H54 (cell line): ENCODE measurements at regions not wholly inside any gene's neighbourhood (a gene's known extent, or its start where the extent isn't known, plus 50 kb on each side); places are given as distances from the start of the nearest gene placed in this dataset.
A peak's percentile ranks its signal among the peaks of the same experiment; 100 is the strongest.

Source experiments
- DNase-seq: peaks from one replicate; pipeline ENCODE4 v3.0.0; 2011; ENCODE audit warnings: low spot score, mixed read lengths; ENCODE audit not compliant: insufficient read length
- FAIRE-seq: peaks from 3 replicates; lab custom pipeline; 2011; peaks lifted over from hg19 to GRCh38; lab: Jason Lieb, UNC
- POLR2A ChIP-seq: IDR thresholded peaks from 2 replicates; pipeline ENCODE4 v1.6.1; 2011; ENCODE audit warnings: low read depth, mild to moderate bottlenecking, low read length

- peak; percentile 19 for DNase-seq
- no peak for FAIRE-seq
- no peak for TF ChIP-seq POLR2A
Measured at GRCh38 chr12:38149395-38150073, 167.0 kb upstream of the ALG10B start.

- TF ChIP-seq POLR2A, result no peak
- FAIRE-seq (no peak), DNase-seq (no peak)
Measured at GRCh38 chr12:38151991-38152700, 164.4 kb upstream of the ALG10B start.

GRCh38 chr12:38152816-38153736 is 163.5 kb upstream of the ALG10B start:
- DNase-seq (no peak), FAIRE-seq (no peak)
- TF ChIP-seq POLR2A, result no peak

GRCh38 chr12:38153737-38154061 is 162.9 kb upstream of the ALG10B start:
- DNase-seq, result no peak
- TF ChIP-seq POLR2A, result no peak
- no peak for FAIRE-seq

GRCh38 chr12:38154096-38155019 is 162.2 kb upstream of the ALG10B start:
- DNase-seq, result no peak
- FAIRE-seq, result no peak
- TF ChIP-seq POLR2A, result no peak

GRCh38 chr12:38155020-38155395 is 161.6 kb upstream of the ALG10B start:
- FAIRE-seq, result no peak
- DNase-seq, result no peak
- no peak for TF ChIP-seq POLR2A

- no peak for DNase-seq
Measured at GRCh38 chr12:38155526-38156496, 160.8 kb upstream of the ALG10B start.

GRCh38 chr12:38156497-38157245 is 159.9 kb upstream of the ALG10B start:
- TF ChIP-seq POLR2A, result no peak
- DNase-seq (no peak), FAIRE-seq (no peak)

More at GRCh38 chr12:38155526-38156496, 160.8 kb upstream of the ALG10B start:
- TF ChIP-seq POLR2A, result no peak
- no peak for FAIRE-seq

GRCh38 chr12:38157274-38157932 is 159.2 kb upstream of the ALG10B start:
- no peak for TF ChIP-seq POLR2A
- FAIRE-seq, result no peak
- no peak for DNase-seq

GRCh38 chr12:38157933-38158401 is 158.6 kb upstream of the ALG10B start:
- TF ChIP-seq POLR2A, result no peak
- no peak for FAIRE-seq

GRCh38 chr12:38158428-38159091 is 158.0 kb upstream of the ALG10B start:
- no peak for DNase-seq
- FAIRE-seq, result no peak
- no peak for TF ChIP-seq POLR2A

More at GRCh38 chr12:38157933-38158401, 158.6 kb upstream of the ALG10B start:
- DNase-seq, result no peak
